ENCODE measurements at regions not wholly inside any gene's neighbourhood (a gene's known extent, or its start where the extent isn't known, plus 50 kb on each side); places are given as distances from the start of the nearest gene placed in this dataset.
A peak's percentile ranks its signal among the peaks of the same experiment; 100 is the strongest.

DNA sequence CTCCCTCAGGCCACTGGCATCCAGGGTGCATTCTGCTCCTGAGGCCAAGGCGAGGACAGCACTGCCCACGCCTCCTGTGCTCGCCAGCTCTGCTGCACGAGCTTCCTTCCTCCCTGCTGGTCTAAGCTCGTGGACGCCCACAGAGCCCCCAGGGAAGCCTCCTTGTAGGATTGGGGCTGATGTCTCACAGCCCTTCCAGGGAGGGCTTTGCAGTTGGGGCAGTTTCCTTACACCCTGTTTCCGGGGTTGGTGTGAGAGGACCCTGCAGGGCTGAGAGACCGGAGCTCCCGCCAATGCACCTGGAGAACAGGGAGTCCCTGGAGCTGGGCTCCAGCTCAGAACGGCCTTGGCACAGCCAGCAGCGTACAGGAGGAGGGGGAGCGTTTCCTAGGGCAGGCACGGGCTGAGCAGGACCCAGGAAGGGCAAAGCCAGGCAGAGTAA is 172.4 kb upstream of the PDE10A start:
- DNase-seq (ENCODE audit: low read depth): no peak
- H3K27me3 ChIP-seq (ENCODE audit: control insufficient read depth, insufficient read depth, low read length): no peaks in the 10 kb centered on the region
- no peak for FAIRE-seq
- H3K36me3 ChIP-seq (ENCODE audit: control insufficient read depth, insufficient read depth, low read length): no peaks in the 10 kb centered on the region
- TF ChIP-seq, protein P1, sequence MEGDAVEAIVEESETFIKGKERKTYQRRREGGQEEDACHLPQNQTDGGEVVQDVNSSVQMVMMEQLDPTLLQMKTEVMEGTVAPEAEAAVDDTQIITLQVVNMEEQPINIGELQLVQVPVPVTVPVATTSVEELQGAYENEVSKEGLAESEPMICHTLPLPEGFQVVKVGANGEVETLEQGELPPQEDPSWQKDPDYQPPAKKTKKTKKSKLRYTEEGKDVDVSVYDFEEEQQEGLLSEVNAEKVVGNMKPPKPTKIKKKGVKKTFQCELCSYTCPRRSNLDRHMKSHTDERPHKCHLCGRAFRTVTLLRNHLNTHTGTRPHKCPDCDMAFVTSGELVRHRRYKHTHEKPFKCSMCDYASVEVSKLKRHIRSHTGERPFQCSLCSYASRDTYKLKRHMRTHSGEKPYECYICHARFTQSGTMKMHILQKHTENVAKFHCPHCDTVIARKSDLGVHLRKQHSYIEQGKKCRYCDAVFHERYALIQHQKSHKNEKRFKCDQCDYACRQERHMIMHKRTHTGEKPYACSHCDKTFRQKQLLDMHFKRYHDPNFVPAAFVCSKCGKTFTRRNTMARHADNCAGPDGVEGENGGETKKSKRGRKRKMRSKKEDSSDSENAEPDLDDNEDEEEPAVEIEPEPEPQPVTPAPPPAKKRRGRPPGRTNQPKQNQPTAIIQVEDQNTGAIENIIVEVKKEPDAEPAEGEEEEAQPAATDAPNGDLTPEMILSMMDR (IDR thresholded peaks at IDR 0.05; ENCODE audit: insufficient read depth, low read length, severe bottlenecking): no peak
- no peak overlapping the region for H3K4me3 ChIP-seq (ENCODE audit: low read depth, low read length)

DNA sequence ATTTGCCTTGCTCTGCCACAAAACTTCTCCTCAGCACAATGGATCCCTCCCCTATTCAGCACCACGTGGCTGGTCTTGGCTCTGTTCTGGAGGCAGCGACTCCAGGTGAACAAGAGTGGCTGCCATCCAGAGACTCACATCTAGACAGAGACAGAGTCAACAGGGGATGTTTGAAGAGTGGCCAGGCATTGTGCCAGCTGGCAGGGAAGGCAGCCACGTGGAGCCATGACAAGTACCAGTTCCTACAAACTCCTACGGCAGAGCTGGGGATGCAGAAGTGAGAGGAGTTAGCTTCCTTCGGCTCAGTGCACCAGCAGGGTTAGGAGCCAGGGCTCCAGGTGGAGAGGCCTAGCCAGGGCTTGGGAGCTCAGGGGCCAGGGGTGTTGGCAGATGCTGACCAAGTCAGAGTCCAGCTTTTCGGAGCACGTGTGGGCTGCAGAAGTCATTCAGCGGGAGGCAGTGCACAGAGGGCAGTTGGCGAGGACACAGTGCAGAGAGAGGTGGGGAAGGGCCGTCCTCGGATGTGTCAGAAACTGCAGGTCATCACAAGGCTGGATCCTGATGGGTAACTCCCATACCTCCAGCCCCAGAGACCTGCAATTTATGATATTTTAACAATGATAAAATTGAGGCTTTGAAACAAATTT is 171.7 kb upstream of the PDE10A start:
- FAIRE-seq: no peak
- DNase-seq (ENCODE audit: low read depth): peak; percentile 52
- no peaks in the 10 kb centered on the region for H3K27me3 ChIP-seq (ENCODE audit: control insufficient read depth, insufficient read depth, low read length)

DNA sequence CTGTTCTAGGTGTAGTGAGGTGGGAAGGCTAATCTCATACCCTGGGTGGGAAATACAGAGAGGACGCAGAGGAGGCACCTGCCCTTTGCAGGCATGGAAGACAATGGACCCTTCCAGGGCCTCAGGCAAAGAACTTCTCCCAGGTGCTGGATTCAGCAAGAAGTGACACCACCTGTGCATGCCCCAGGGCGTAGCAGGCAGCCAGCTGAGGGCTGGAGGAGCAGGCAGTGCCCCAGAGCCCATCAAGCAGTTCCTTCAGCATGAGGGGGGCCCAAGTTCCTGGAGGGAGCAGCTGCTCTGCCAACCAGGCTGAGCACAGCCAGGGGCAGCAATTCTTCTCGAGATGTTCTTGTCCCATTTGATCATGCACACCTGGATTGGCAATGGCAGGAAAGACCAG is 170.3 kb upstream of the PDE10A start:
- Histone ChIP-seq H3K36me3 (ENCODE audit: control insufficient read depth, insufficient read depth, low read length) (no peaks in the 10 kb centered on the region), H3K4me3 (ENCODE audit: low read depth, low read length) (no peak overlapping the region), H3K27me3 (ENCODE audit: control insufficient read depth, insufficient read depth, low read length) (no peaks in the 10 kb centered on the region)
- FAIRE-seq (no peak), DNase-seq (ENCODE audit: low read depth) (no peak)
- TF ChIP-seq, protein P1 (IDR thresholded peaks at IDR 0.05; ENCODE audit: insufficient read depth, low read length, severe bottlenecking): no peak

More for the DNA sequence above, 171.7 kb upstream of the PDE10A start:
- H3K36me3 ChIP-seq (ENCODE audit: control insufficient read depth, insufficient read depth, low read length): no peaks in the 10 kb centered on the region
- TF ChIP-seq, protein P1 (IDR thresholded peaks at IDR 0.05; ENCODE audit: insufficient read depth, low read length, severe bottlenecking): no peak
- H3K4me3 ChIP-seq (ENCODE audit: low read depth, low read length): no peak overlapping the region

DNA sequence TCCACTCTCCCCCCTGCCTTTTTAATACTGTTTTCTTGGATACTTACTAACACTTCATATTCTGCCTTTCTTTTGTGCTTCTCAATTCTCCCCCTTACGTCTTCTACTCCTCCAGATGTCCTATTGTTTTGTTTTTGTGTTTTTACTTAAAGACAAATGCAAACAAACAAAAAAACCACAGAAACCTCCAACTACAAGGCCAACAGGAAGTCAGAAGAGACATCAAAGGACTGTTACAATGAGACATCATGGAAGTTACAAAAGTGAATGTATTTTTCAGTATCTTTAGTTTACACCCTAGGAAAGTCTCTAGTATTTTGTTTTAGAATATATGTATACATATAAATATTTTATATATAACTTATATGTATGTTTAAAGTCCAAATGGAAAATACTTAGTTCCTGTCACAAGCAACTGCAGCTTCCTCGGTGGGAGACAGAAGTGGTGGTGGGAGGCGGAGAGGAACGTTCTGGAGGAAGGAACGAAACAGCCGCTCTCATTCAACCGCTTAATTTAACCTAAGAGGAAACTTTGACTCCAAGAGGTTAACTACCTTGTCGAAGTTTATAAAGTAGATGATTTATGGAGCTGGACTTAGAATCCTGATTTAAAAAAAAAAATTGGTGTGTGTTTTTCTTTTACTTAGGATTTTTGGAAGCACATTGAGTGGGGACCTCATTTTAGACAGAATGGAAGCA is 168.9 kb upstream of the PDE10A start:
- no peak overlapping the region for H3K4me3 ChIP-seq (ENCODE audit: low read depth, low read length)
- FAIRE-seq (no peak), DNase-seq (ENCODE audit: low read depth) (no peak)
- no peaks in the 10 kb centered on the region for H3K27me3 ChIP-seq (ENCODE audit: control insufficient read depth, insufficient read depth, low read length)
- H3K36me3 ChIP-seq (ENCODE audit: control insufficient read depth, insufficient read depth, low read length): no peaks in the 10 kb centered on the region
- TF ChIP-seq, protein P1 (IDR thresholded peaks at IDR 0.05; ENCODE audit: insufficient read depth, low read length, severe bottlenecking): no peak

DNA sequence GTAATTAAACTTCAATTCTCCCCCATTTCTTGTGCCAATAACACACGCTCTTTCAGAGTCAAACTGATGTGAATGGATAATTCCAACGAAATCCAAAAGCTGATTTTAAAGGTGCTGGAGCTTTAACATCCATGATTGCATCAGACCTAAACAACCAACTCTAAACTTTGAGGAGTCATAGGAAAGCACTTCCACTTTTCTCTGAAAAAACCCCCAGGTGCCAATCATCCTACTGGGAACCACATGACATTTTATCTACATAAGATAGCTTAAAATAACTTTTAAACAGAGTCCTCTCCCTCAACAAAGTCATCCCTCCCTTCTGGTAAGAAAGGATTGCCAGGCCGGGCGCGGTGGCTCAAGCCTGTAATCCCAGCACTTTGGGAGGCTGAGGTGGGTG is 167.7 kb upstream of the PDE10A start:
- TF ChIP-seq, protein P1 (IDR thresholded peaks at IDR 0.05; ENCODE audit: insufficient read depth, low read length, severe bottlenecking): no peak
- Histone ChIP-seq H3K27me3 (ENCODE audit: control insufficient read depth, insufficient read depth, low read length) (no peaks in the 10 kb centered on the region), H3K36me3 (ENCODE audit: control insufficient read depth, insufficient read depth, low read length) (no peaks in the 10 kb centered on the region), H3K4me3 (ENCODE audit: low read depth, low read length) (no peak overlapping the region)
- DNase-seq (ENCODE audit: low read depth) (no peak), FAIRE-seq (no peak)
